Left hindlimb (tissue), 1 donor: ENCODE measurements at regions not wholly inside any gene's neighbourhood (a gene's known extent, or its start where the extent isn't known, plus 50 kb on each side); places are given as distances from the start of the nearest gene placed in this dataset.

Experiments used
- DNase-seq: peaks from one replicate; pipeline ENCODE4 v3.0.0-alpha.2; 2018

DNA sequence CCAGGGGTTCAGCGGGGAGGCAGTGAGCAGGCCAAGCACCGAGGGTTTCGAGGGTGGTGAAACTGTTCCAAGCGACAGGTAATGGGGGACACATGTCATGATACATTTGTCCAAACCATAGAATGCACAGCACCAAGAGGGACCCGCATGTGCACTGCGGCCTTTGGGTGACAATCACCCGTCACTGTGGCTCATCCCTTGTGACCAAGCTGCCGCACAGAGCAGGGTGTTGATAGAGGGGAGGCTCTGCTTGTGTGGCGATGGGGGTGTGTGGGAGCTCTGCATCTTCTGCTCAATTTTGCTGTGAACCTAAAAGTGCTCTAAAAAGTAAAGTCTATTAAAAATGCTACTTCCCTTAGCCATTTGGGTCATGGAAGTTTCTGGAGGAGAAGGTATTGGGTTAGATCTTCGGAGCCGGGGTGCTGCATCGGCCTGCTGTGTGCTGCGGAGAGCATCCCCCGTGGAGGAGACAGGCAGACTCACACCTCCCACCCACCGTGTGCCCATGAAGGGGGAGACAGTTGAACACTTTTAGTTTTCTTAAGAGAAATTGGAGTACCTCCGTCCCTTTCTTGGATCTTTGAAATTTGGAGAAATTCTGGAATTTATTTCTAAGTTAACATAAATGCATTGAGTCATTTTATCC is 280.4 kb upstream of the IRX2 start:
- DNase-seq: no peak

DNA sequence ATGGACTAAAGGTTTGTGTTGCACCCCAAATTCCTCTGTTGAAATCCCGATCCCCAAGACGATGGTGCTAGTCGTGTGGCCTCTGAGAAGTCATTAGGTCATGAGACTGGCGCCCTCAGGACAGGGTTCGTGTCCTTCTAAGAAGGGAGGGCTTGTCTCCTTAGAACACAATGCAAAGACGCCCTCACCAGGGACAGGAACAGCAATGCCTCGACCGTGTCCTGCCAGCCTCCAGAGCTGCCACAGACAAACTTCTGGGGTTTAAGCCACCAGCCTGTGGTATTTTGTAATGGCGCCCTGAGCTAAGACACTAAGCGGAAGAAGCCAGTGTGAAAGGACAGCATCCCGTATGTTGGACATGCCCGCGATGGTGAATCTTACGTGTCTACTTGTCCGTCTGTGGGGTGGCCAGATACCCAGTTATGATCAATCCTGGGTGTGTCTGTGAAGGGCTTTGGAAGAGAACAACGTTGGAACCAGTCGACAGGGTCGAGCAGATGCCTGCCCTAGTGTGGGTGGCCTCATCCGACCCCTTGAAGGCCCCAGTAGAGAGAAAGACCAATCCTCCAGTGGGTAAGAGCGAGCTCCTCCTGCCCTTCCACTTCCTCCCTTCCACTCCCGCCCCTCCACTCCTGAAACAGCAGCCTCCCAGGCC is 279.2 kb upstream of the IRX2 start:
- no peak for DNase-seq

DNA sequence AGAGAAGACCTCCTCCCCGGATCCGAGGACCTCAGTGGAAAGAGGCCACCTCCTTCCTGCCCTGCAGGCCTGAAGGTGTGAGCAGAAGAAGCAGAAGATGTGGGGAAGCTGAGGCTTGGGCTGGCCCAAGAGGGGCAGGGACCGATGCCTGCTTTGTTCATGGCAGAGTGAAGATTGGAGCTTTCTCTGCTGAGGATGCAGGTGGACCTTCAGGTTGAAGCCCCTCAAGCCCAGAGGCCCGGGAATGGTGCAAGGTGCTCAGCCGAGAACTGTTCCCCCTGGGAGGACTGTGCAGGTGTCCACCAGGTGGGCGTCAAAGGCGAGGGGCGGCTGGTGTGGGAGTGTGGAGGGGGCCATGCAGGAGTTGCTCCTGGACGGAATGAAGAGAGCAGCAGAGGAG is 277.9 kb upstream of the IRX2 start:
- no peak for DNase-seq

- DNase-seq: no peak
These were observed 276.6 kb upstream of the IRX2 start for GRCh38 chr5:3027866-3028635.

DNA sequence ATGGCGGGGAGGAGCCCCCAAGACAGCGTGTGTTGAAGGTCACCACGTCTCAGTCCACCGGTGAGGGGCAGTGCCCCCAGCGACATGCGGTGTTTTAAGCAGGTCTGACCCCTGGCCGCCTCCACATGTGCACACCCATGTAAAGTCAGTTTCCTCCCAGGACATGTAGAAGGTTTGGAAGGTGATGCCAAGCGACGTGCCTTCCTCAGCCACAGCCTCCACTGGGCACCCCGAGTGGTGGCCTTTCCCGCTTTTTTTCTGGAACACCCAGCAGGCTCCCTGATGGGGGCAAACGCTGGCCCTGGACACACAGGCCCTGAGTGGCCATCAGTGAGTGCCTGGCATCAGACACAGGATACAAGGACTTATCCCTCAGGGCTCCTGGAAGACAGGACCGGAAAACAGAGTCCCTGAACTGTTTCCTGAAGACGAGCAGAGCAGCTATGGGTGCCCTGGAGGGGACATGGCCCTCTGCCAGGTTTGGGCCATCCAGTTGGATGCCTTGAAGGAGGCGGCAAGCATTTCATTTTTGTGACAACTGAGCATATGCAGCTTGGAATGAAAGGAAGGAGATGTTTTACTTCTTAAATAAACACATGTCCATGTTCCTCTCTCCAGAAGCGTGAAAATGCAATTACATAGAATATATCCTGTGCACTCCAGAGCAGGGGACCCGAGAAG is 275.8 kb upstream of the IRX2 start:
- no peak for DNase-seq

GRCh38 chr5:3026651-3027050 is 275.2 kb upstream of the IRX2 start:
- DNase-seq: no peak

- no peak for DNase-seq
These were observed 274.6 kb upstream of the IRX2 start for GRCh38 chr5:3026099-3026498.

GRCh38 chr5:3025392-3025791 is 273.9 kb upstream of the IRX2 start:
- no peak for DNase-seq

- DNase-seq: no peak
These were observed 273.5 kb upstream of the IRX2 start for GRCh38 chr5:3024976-3025375.

DNA sequence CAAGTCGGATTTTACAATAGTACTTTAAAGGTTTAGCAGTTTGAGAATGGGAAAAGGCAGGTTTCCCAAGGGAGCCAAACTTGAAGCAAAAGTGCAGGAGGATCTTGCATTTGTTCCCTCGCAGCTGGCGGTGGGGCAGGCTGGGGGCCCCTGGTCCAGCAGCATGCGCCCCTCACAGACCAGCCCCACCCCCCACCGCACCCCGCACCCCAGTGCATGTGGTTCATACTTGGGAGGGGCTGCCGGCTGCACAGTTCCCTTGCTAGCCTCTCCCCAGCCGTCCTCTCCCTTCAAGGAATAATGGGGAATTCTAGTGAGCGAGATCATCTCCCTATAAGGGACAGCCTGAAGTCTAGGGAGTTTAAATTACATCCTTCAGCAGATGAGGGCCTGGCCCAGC is 273.1 kb upstream of the IRX2 start:
- no peak for DNase-seq

DNA sequence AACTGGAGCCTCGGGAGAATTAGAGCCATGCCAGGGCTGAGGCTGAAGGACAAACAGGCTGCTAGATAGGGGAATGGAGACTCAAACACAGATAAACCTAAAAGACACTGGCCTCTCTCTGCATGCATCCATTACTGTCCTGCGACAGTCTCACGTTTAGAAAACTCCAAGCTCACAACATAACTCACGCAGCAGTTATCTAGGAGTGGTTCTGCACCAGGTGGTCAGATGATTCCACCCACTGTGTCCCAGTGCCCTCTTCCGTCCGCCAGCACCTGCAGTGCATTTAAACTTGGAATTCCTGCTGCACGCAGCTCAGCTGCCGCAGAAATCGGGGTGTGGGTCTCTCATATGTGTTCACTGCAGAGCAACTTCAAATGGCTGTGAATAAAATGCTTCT is 272.6 kb upstream of the IRX2 start:
- no peak for DNase-seq

DNA sequence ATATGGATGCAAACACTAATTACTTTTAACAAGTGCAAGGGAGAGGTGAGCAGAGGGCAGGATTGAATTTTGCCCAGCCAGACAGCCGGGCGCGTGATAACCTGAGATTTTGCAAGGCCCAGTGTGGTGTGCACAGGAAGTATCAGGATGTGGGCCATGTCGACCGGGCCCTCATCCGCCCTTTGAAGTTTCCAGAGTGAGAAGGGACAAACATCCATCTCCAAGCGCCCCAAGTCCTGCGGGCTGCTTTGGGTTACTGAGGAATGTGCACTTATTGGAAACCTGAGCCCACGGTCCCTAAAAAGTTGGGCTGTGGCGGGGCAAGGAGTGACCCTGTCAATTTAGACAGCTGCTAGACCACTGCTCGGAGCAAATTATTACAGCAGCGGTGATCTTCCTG is 272.2 kb upstream of the IRX2 start:
- DNase-seq: no peak

GRCh38 chr5:3022665-3023064 is 271.2 kb upstream of the IRX2 start:
- no peak for DNase-seq

DNA sequence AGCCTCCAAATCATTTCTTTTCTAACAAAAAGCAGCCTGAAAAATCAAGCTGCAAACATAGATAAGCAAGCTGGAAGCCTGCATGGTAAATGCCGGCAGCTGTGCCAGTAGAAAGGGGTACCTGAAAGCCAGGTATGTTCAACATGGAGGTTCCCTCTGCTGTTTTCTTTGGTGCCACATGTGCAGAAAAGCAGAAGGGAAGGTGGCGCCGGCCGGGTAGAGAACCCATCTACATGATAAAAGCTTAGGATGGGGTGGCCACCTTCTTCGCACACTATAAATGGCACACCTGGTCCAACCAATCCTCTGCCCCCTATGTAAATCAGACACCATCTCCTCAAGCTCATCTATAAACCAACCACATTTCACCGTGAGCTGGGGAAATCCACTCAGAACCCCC is 268.9 kb upstream of the IRX2 start:
- DNase-seq: no peak

DNA sequence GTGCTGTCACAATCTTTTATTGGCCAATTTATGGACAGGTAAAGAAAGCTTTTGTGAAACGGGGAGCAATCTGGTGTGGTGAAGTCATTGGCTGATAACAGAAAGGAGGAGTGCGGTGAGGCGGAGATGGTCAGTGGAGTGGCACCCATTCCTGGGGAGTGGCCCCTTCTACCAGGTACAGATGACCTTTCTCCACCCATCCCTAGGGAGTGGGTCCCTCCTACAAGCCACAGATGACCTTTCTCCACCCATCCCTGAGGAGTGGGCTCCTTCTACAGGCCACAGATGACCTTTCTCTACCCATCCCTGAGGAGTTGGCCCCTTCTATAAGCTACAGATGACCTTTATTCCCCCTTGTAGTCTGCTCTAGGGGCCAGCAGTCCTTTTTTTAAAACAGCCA is 267.6 kb upstream of the IRX2 start:
- DNase-seq: no peak

DNA sequence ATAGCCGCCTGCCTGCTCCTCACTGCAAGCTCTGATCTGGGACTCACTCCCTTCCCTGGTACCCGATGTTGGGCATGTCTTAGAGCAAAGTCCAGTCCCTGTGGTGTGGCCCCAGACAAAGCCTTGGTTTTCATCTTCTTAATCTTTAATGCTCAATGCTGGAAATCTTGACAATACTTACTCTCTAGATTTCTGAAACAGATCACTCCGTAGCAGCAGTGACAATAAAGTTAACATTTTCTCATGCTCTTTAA is 260.2 kb upstream of the IRX2 start:
- no peak for DNase-seq

- no peak for DNase-seq
These were observed 259.7 kb upstream of the IRX2 start for GRCh38 chr5:3010953-3011763.

GRCh38 chr5:3010301-3010952 is 258.9 kb upstream of the IRX2 start:
- DNase-seq: no peak

DNA sequence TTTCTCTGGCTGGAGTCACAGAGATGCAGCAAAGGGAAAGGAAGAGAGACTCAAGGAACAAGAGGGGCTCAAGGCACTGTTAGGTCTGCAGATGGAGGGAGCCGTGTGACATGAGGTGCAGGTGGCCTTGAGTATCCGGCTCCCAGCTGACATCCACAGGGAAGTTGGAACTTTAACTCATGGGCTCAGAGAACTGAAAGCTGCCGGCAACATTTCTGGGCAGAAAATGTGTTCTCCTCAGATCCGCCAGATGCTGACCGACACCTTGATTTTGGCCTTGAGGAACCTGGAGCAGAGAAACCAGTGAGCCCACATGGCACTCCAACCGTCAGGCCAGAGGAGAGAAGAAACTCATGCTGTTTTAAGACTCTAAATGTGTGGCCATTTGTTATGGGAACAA is 258.1 kb upstream of the IRX2 start:
- DNase-seq: no peak

DNA sequence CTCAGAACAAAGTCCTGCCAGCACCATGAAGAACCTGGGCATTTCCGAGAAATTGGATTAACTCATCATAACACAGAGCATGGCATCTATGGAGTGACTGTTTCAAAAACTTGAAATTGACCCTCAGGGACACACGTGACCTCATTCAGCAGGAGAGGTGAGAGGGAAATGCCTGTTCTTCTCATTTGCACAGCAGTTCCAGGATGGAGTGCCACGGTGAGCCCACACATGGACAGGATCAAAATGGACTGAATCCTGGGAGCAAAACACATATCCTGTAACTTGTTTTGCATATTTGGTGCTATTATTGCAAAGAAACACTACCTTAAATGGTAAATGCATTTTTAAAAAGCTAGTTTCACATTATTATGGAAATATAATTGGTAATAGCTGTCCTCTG is 256.1 kb upstream of the IRX2 start:
- no peak for DNase-seq

DNA sequence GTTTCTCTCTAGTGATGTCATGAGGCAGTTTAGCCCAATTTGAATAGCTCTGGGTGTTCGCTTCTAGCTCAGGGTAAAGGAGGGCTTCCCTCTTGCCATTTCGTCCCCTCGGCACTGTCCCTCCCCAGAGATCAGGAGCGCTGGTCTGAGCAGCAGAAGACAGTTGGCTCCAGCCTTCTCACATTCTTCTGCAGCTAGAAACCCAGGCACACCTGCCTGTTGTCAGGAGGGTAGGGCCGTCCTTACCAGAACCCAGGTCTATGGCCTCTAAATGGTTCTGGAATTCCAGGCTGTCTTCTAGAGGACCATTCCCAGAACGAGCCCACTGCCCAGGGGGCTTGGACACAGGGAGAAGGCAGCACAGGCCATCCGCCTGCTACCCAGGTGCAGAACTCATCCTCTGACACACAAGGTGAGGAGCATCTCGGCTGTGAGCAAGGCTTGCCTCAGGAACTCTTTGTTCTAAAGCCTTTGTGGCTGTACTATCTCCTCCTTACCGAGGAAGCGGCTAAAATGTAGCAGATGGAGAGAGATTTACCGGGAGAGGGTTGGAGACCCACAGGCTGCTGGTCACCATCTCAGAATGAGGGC is 255.6 kb upstream of the IRX2 start:
- no peak for DNase-seq

- DNase-seq: no peak
These were observed 255.0 kb upstream of the IRX2 start for GRCh38 chr5:3006526-3006925.
